ENCODE measurements at regions not wholly inside any gene's neighbourhood (a gene's known extent, or its start where the extent isn't known, plus 50 kb on each side); places are given as distances from the start of the nearest gene placed in this dataset.

DNA sequence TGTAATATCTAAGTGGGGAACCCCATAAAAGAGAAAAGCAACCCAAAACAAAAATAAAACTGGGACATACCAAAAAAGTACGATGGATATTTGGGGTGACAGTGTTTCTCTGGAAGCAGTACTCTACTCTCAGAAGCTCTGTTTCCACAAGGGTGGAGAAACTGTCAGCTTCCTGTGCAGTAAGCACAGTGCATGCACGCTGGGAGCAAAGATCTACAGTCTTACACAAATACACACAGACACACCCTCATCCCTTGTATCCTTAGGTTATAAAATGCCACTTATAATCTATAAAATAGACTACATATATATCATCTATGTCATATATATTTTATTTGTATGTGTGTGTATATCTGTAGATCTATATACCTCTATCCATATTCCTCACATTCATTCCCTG, 225.8 kb upstream of the SOX5 start:
- TF ChIP-seq POLR2AphosphoS5 (IDR thresholded peaks at IDR 0.05) (no peak), POLR2A (IDR thresholded peaks at IDR 0.05) (no peak)
- TF ChIP-seq, protein P1, sequence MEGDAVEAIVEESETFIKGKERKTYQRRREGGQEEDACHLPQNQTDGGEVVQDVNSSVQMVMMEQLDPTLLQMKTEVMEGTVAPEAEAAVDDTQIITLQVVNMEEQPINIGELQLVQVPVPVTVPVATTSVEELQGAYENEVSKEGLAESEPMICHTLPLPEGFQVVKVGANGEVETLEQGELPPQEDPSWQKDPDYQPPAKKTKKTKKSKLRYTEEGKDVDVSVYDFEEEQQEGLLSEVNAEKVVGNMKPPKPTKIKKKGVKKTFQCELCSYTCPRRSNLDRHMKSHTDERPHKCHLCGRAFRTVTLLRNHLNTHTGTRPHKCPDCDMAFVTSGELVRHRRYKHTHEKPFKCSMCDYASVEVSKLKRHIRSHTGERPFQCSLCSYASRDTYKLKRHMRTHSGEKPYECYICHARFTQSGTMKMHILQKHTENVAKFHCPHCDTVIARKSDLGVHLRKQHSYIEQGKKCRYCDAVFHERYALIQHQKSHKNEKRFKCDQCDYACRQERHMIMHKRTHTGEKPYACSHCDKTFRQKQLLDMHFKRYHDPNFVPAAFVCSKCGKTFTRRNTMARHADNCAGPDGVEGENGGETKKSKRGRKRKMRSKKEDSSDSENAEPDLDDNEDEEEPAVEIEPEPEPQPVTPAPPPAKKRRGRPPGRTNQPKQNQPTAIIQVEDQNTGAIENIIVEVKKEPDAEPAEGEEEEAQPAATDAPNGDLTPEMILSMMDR (IDR thresholded peaks at IDR 0.05) = no peak

Data from breast epithelium (tissue), 3 donors.